Effector memory CD8-positive, alpha-beta T cell (primary cell): ENCODE measurements at regions not wholly inside any gene's neighbourhood (a gene's known extent, or its start where the extent isn't known, plus 50 kb on each side); places are given as distances from the start of the nearest gene placed in this dataset.

Source experiments
- ATAC-seq: fragments of 150-1000 bp; cut with Tn5 transposase; replicated peaks from 2 replicates; pipeline ENCODE4 v1.10.0; 2021; ENCODE audit warnings: mild to moderate bottlenecking, moderate library complexity
- DNase-seq, 3 experiments: peaks; one replicate each; pipeline ENCODE4 v3.0.0; 2021
- H3K27ac Mint-ChIP-seq, 2 donors: one replicate each; pipeline ENCODE4 v1.8.0; 2022; ENCODE audit warnings: mild to moderate bottlenecking in 2 of 2, mixed read lengths in 2 of 2, moderate library complexity in 2 of 2
- H3K27me3 Mint-ChIP-seq, 2 donors: one replicate each; pipeline ENCODE4 v1.8.0; 2022; ENCODE audit warnings: mixed read lengths in 2 of 2
- H3K36me3 Mint-ChIP-seq: one replicate; pipeline ENCODE4 v1.8.0; 2022; ENCODE audit warnings: mild to moderate bottlenecking, moderate library complexity, mixed read lengths; ENCODE audit not compliant: insufficient read depth
- H3K4me1 Mint-ChIP-seq, 2 donors: one replicate each; pipeline ENCODE4 v1.8.0; 2022; ENCODE audit warnings: low read depth in 2 of 2, mixed read lengths in 2 of 2
- H3K4me3 Mint-ChIP-seq, 2 donors: one replicate each; pipeline ENCODE4 v1.8.0; 2022; ENCODE audit warnings: mild to moderate bottlenecking in 2 of 2, mixed read lengths in 2 of 2, moderate library complexity in 2 of 2
- H3K9me3 Mint-ChIP-seq, 2 donors: one replicate each; pipeline ENCODE4 v1.8.0; 2022; ENCODE audit warnings: mixed read lengths in 2 of 2

DNA sequence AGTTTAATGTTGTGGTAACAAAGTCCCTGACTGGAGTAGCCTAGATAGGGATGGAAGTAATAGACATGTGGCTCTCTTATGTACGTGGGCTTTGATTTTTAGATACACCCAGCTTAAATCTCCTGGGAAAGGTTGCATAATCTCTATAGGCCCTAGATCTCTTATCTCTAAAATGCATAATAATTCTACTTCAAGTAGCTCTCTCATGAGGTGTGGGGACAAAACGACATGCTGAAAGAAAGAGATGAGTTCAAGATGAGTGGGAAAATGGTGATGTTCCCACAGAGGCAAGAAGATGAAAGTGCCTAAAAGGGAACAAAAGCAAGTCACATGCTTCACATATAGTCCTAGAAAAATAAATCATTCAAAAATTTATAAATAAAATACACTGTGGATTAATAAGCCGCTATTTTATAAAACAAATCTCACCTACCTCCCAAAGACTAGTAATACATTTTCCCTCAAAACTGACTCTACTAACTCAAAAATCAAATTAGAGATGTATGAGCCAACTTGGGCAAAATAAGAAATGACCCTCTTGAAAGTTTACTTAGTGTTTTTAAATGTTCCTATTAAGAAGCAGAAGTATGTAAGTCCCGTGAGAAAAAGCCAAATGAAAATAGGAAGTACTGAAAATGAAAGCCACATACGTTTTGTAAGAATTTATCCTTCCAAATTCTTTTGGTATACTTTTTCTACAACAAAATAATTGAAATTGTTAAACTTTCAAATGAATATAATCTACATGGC, 148.2 kb upstream of the ITGA4 start:
- Mint-ChIP-seq H3K27me3 (no peaks in the 10 kb centered on the region), H3K36me3 (peaks cover 31% of the 10 kb centered on the region), H3K9me3 (no peaks in the 10 kb centered on the region), H3K4me3 (peak overlapping the region; percentile 70 to 92), H3K4me1 (peaks cover 42 to 82% of the 10 kb centered on the region in 2 donors), H3K27ac (peak overlapping the region; percentile 89 to 99)
- DNase-seq: no peak
- no peak for ATAC-seq

DNA sequence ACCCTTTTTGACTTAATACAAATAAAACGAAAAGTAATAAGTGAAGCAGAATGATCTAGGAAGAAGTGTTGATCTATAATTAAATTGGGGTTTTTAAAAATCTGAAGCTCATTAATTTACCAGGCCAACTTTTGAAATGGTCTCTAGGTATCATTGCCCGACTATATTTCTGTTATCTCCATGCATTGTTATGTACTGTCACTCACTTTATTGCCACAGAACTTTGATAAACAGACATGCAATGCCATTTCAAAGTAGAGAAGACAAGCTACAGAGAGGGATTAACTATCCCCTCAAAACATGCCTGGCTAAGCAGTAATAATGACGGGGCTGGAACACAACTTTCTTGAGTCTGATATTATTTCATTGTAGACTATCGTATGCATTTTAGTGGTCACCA, 147.6 kb upstream of the ITGA4 start:
- Mint-ChIP-seq H3K27me3 (no peaks in the 10 kb centered on the region), H3K4me3 (peak overlapping the region; percentile 70 to 92), H3K4me1 (peaks cover 39 to 82% of the 10 kb centered on the region in 2 donors), H3K27ac (peak overlapping the region; percentile 89 to 99), H3K9me3 (no peaks in the 10 kb centered on the region), H3K36me3 (peaks cover 31% of the 10 kb centered on the region)
- DNase-seq: no peak
- ATAC-seq: no peak

DNA sequence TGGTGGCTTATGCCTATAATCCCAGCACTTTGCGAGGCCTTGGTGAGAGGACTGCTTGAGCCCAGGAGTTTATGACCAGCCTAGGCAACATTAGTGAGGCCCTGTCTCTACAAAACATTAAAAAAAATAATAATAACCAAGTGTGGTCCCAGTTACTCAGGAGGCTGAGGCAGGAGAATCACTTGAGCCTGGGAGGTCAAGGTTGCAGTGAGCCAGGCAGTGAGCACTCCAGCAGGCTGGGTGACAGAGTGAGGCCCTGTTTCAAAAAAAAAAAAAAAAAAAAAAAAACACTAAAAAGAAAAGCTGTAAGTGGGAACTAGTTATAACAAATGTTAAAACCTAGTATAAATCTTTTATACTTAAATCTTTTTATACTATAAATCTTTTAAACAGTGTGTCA, 146.2 kb upstream of the ITGA4 start:
- peaks cover 23% of the 10 kb centered on the region for H3K36me3 Mint-ChIP-seq
- no peaks in the 10 kb centered on the region for H3K27me3 Mint-ChIP-seq
- H3K4me3 Mint-ChIP-seq: no peak overlapping the region
- DNase-seq (no peak), ATAC-seq (no peak)
- H3K9me3 Mint-ChIP-seq: no peaks in the 10 kb centered on the region
- H3K27ac Mint-ChIP-seq: peak overlapping the region in 1 of 2 donors; percentile 29
- peaks cover 27 to 68% of the 10 kb centered on the region in 2 donors for H3K4me1 Mint-ChIP-seq

DNA sequence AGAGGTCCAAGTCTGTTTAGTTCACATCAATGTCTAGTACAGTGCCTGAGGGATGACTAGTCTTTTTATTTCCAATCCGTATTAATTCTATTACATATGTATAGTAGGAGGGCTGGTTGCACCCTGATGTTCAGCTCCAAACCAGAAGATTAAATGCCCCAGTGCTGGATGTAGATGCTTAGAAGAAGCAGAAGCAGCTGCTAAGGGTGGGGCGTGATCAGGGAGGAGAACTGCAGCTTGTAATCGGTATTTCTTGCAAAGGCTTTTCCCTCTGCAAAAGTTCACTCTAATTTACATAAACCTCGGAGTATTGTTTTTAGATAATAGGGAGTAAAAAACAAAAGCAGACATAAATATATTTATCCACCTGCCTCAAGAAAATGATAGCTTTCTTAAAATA, 145.3 kb upstream of the ITGA4 start:
- ATAC-seq (no peak), DNase-seq (no peak)
- Mint-ChIP-seq H3K9me3 (no peaks in the 10 kb centered on the region), H3K4me1 (peaks cover 26 to 59% of the 10 kb centered on the region in 2 donors), H3K36me3 (peaks cover 21% of the 10 kb centered on the region), H3K4me3 (peak overlapping the region; percentile 61 to 81), H3K27ac (peak overlapping the region; percentile 88 to 99), H3K27me3 (no peaks in the 10 kb centered on the region)

DNA sequence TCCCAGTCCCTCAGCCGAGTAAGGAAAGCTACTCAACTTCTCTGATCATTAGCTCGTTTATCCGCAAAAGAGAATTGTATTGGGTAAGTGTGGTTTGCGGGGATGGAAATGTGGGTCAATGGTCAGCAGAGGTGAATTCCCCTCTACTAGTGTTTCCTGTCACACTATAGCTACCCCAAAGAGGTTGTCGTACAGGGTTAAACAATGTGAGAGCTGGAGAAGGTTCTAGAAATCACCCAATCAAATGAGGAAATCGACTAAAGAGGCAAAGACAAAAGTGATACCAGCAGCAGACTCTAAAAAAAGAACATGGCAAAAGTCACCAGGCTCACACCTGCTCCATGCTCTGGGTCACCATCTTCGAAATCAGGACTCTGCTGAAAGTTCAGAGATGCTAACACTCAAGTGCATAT, 144.7 kb upstream of the ITGA4 start:
- Mint-ChIP-seq H3K36me3 (peaks cover 21% of the 10 kb centered on the region), H3K9me3 (no peaks in the 10 kb centered on the region), H3K27ac (peak overlapping the region; percentile 88 to 99), H3K4me3 (peak overlapping the region; percentile 61 to 81), H3K27me3 (no peaks in the 10 kb centered on the region), H3K4me1 (peaks cover 22 to 53% of the 10 kb centered on the region in 2 donors)
- peak; percentile 15 to 30 (median 16) for DNase-seq
- peak; percentile 72 for ATAC-seq

DNA sequence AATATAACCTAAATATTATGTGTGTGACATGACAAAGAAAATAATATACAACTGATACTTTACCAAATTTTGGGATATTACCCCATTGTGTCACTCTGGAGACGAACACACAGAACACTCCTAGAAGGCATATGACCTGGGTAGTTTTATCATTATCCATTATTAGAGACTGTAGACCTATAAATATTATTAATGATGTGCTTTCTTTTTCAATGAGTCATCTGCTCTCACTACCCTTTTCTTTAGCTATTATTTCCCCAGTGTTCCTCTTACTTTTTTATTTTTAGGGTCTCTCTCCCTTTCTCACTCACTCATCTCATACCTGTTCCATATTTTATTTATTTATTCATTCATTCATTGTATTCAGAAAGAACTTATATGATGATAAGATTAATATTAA, 143.3 kb upstream of the ITGA4 start:
- Mint-ChIP-seq H3K4me1 (peaks cover 14 to 40% of the 10 kb centered on the region in 2 donors), H3K27ac (peak overlapping the region; percentile 88 to 99)

DNA sequence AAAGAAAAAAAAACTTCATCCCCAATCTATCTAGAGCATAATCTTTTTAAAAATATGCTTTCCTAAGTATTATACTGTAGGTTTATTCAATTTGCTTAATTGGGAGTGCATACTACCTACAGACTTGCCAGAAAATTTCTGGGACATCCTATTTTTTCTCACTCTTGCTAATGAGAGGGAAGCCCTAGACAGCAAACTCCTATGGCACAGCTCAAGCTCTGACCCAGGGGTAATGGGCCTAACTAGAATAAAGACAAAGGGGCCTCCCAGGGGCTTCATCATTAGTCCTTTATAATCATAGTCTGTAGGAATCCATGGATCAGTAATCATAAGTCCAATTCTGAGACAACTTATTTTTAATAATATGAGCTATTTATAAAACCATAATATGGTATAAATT, 142.6 kb upstream of the ITGA4 start:
- ATAC-seq (no peak), DNase-seq (no peak)
- no peaks in the 10 kb centered on the region for H3K27me3 Mint-ChIP-seq
- peaks cover 17% of the 10 kb centered on the region for H3K36me3 Mint-ChIP-seq
- H3K4me3 Mint-ChIP-seq: peak overlapping the region in 1 of 2 donors; percentile 81
- H3K9me3 Mint-ChIP-seq: no peaks in the 10 kb centered on the region
- peaks cover 14 to 33% of the 10 kb centered on the region in 2 donors for H3K4me1 Mint-ChIP-seq
- H3K27ac Mint-ChIP-seq: peak overlapping the region; percentile 88 to 99

More for the DNA sequence above, 143.3 kb upstream of the ITGA4 start:
- ATAC-seq: no peak
- H3K9me3 Mint-ChIP-seq: no peaks in the 10 kb centered on the region
- H3K4me3 Mint-ChIP-seq: peak overlapping the region in 1 of 2 donors; percentile 81
- no peak for DNase-seq
- H3K36me3 Mint-ChIP-seq: peaks cover 21% of the 10 kb centered on the region
- no peaks in the 10 kb centered on the region for H3K27me3 Mint-ChIP-seq

DNA sequence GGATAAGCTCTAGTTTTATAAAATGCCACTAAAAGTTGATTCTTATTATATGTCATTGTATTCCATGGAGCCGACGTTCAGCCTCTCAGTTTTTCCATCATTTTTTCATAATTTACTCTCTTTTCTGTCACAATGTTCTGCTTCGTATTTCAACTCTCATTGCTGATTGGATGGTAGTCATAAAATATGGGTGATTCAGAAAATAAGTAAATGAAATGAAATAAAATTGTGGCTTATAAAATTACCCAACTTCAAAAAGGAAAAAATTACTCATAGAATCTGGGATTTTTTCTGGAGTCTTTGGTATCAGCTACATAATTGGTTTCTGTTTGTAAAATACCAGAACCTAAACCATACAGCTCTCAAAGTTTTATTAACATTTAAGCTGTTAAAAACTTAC, 139.7 kb upstream of the ITGA4 start:
- Mint-ChIP-seq H3K9me3 (no peaks in the 10 kb centered on the region), H3K27ac (no peak overlapping the region), H3K4me3 (no peak overlapping the region), H3K27me3 (no peaks in the 10 kb centered on the region), H3K4me1 (peaks cover 5 to 25% of the 10 kb centered on the region in 2 donors), H3K36me3 (peaks cover 7% of the 10 kb centered on the region)
- no peak for ATAC-seq
- DNase-seq: no peak

DNA sequence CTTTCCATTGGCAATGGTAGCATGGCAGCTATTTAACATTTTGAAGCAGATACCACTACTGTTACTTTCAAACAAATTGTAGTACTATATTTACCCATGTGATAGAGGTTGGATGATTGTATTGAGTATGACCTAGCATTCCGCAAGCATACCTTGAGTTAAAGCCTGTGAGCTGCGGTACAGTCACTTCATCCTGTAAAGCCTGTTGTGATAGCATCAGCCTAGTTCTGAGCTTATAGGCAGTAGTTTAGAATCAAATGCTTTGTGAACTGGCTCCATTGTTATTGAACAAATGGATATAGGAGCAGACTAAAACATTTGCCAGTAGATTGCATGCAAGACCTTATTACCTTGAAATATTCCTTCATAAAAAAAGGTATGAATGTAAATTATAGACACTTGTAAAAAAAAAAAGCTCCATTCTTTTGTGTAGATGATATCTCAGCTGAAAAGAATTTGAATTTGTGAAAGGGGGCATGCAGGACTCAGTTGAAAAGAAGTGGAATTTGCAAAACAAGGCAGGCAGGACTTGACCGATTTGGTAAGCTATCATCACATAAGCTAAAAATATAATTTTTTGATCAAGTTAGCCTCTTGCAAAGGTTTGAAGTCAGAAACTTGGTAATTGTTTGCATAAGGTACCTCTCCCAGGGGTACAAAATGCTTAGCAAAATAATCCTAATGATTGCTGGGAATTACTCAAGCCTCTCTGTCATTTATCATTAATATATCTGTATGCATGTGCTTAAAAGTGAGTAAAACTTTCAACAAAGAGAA, 138.5 kb upstream of the ITGA4 start:
- Mint-ChIP-seq H3K4me1 (peaks cover 0 to 13% of the 10 kb centered on the region in 2 donors), H3K9me3 (no peaks in the 10 kb centered on the region), H3K4me3 (no peak overlapping the region), H3K27ac (no peak overlapping the region), H3K36me3 (no peaks in the 10 kb centered on the region), H3K27me3 (no peaks in the 10 kb centered on the region)
- ATAC-seq (no peak), DNase-seq (no peak)

DNA sequence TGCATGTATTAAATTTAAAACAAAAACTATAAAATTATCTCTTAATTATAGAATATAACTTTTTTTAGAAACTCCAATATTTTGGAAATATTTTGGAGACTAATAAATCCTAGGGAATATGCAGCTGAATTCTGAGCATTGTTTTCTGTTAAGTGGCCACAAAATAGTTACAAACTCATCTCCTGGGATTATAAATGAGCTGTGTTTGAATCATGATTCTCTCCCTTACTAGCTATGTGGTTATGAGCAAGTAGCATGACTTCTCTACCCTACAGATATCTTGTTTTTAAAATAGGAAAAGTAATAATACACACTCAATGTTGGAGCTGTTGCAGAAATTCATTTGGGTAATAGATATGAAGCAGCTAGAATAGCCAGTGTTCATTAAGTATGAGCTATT, 137.9 kb upstream of the ITGA4 start:
- ATAC-seq (no peak), DNase-seq (no peak)
- Mint-ChIP-seq H3K27me3 (no peaks in the 10 kb centered on the region), H3K4me3 (no peak overlapping the region), H3K9me3 (no peaks in the 10 kb centered on the region), H3K4me1 (peaks cover 0 to 7% of the 10 kb centered on the region in 2 donors), H3K36me3 (no peaks in the 10 kb centered on the region), H3K27ac (no peak overlapping the region)

DNA sequence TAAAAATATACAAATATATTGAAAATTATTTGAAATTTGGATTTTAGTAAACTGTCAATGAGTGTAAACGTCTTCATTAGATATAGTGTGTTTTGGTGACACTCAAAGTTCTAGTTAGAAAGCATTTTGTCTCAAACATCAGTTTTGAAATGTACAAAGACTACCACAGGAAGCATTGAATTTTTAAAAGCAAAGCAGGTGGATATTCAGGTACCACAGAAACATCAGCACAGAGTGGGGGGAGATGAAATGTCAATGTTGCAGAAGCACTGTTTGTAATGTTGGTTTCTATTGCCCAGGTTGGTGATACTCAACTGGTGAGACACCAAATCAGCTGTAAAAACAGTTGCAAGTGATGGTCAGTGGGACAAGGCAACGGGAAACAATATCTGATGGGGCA, 136.5 kb upstream of the ITGA4 start:
- peaks cover 0 to 8% of the 10 kb centered on the region in 2 donors for H3K4me1 Mint-ChIP-seq
- H3K27ac Mint-ChIP-seq: no peak overlapping the region
- H3K4me3 Mint-ChIP-seq: no peak overlapping the region
- ATAC-seq (no peak), DNase-seq (no peak)
- no peaks in the 10 kb centered on the region for H3K9me3 Mint-ChIP-seq
- H3K36me3 Mint-ChIP-seq: no peaks in the 10 kb centered on the region
- H3K27me3 Mint-ChIP-seq: no peaks in the 10 kb centered on the region

DNA sequence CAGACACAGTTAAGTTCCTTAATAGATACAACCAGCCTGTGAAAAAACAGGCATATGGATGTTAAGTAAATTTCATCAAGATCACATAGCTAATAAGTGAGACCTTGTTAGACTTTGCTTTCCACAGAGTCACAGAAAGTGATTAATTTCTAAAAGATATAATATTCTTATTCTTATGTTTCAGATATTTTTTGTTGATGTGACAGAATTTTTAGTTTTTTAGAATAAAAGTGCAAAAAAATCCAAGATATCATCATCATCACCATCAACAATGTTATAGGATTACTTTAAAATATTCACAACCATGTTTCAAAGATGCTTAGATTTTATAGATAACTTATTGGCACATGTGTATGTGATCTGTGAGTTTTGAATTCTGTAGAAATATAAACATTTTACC, 132.3 kb upstream of the ITGA4 start:
- H3K36me3 Mint-ChIP-seq: no peaks in the 10 kb centered on the region
- H3K9me3 Mint-ChIP-seq: peaks cover 0 to 14% of the 10 kb centered on the region in 2 donors
- peaks cover 2 to 9% of the 10 kb centered on the region in 2 donors for H3K4me1 Mint-ChIP-seq
- ATAC-seq (no peak), DNase-seq (no peak)
- no peak overlapping the region for H3K27ac Mint-ChIP-seq
- no peak overlapping the region for H3K4me3 Mint-ChIP-seq
- H3K27me3 Mint-ChIP-seq: no peaks in the 10 kb centered on the region

DNA sequence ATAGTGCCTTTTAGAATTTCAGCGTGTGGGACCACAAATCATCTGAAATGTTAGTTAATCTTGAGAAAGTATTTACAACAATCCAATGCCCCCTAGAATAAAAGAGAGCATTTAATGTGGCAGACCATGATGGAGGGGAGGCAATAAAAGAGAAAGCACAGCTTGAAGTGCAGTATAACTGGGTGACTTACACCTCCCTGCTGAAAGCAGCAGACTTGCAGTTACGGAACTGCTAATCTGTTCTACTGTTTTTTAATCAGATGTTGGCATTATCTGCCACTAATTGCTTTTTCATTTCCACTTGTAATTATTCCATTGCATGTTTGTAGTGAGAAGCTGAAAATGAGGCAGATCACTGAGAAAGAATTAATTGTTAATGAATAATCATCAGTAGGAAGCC, 130.5 kb upstream of the ITGA4 start:
- H3K4me1 Mint-ChIP-seq: peaks cover 2 to 12% of the 10 kb centered on the region in 2 donors
- no peak overlapping the region for H3K4me3 Mint-ChIP-seq
- peaks cover 0 to 14% of the 10 kb centered on the region in 2 donors for H3K9me3 Mint-ChIP-seq
- no peak overlapping the region for H3K27ac Mint-ChIP-seq
- H3K27me3 Mint-ChIP-seq: no peaks in the 10 kb centered on the region
- no peaks in the 10 kb centered on the region for H3K36me3 Mint-ChIP-seq
- DNase-seq (no peak), ATAC-seq (no peak)

DNA sequence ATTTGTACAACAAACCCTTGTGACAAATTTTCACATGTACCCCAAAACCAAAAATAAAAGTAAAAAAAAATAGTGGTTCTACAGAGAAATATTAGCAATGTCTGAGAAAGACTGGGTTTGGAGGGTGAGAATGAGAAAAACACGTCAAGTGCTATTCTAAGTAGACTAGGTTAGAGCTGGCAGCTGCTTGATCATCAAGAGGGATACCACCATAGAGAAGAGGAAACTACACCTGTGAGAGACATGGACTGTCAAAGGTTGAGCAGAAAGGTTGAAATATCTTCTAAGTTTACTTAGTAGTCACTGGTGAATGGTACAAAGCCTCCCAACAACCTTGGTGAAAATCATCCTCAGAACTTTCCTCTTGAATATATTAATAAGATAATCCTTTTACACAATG, 126.9 kb upstream of the ITGA4 start:
- no peak for ATAC-seq
- Mint-ChIP-seq H3K36me3 (no peaks in the 10 kb centered on the region), H3K4me3 (no peak overlapping the region), H3K27me3 (no peaks in the 10 kb centered on the region), H3K4me1 (peaks cover 2 to 16% of the 10 kb centered on the region in 2 donors), H3K9me3 (peaks cover 0 to 14% of the 10 kb centered on the region in 2 donors), H3K27ac (peak overlapping the region in 1 of 2 donors; percentile 87)
- no peak for DNase-seq
